Urothelium cell line (cell line): ENCODE measurements at regions not wholly inside any gene's neighbourhood (a gene's known extent, or its start where the extent isn't known, plus 50 kb on each side); places are given as distances from the start of the nearest gene placed in this dataset.
"Not testable (repeated sequence)": the region's sequence is repeated elsewhere in the genome, so short reads cannot be mapped to it uniquely, and the experiment has no call there.

Experiments
- DNase-seq: peaks from one replicate; pipeline ENCODE4 v3.0.0; 2011; ENCODE audit warnings: low spot score, mixed read lengths
- FAIRE-seq: peaks from 2 replicates; lab custom pipeline; 2011; peaks lifted over from hg19 to GRCh38; lab: Jason Lieb, UNC

DNA sequence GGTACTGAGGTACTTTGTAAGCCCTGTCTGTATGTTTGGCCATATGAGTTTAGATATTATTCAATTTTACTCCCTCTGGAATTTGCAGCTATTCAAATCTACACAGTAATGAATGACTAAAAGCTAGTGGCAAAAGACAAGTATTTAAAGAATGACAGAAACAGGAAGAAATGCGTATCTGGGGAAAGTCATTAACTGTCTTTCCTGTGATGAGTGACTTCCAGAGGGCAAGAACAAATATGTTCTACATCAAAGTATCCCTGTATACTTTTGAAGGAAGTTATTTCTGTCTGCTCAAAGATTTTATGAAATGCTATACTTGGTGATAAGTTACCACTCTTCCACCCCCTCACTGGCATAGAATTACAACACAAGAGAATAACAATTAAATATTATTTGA, 489.3 kb upstream of the SOX9 start:
- DNase-seq (peak; percentile 11), FAIRE-seq (peak; percentile 72)

DNA sequence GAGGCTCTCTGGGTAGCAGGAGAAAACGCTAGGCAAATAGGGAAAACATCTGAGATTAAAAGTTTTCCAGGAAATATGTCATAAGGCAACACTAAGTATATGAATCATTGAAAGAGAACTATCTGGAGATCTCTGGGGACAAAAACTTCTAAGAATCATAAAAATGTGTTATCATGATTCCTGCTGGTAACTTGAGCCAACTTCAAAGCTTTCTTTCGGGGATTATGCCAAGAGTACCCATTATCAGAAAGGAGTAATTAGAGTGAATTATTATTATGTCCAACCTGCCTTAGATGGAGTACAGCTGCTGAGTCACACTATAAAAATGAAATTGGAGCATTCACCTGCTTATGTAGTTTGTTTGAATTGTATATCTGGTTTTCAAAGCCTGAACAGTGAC, 488.5 kb upstream of the SOX9 start:
- DNase-seq, result peak; percentile 20
- FAIRE-seq, result peak; percentile 42

DNA sequence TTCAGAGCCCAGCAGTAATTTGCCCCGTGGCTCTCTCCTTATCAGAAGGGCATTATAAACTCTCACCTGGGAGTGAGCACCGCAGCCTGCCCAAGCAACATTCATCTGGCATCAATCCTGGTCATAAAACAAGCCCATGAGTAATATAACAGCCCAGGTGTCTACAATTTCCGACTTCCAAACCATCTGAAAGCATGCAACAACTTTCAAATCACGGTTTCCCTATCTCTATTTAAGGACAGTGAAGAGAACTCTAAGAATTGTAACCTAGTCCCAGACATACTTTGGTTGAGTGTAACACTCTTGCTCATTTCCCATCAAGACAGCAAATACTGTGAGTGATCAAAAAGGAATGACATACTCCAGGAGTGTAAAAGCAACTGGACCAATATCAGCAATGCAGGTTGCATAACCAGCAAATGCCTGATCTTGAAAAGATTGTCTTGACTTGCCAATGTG, 487.4 kb upstream of the SOX9 start:
- peak; percentile 70 for DNase-seq
- FAIRE-seq, result peak; percentile 93

DNA sequence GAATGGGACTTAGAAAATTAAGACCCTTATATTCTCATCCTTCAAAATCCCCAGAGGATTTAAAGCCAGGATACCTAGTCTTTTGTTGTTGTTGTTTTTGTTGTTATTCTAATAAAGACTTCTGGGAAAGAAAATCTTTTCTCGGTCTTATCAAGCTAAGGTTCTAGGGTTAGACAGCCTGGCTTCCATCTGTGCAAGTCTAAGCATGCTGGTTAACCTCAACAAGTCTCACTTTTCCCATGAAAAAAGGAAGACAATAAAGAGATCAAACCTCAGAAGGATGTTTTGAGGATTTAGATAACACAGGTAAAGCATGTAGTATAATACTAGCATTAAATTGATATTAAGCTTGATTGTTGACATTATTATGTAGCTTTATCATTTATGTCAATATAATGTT, 486.4 kb upstream of the SOX9 start:
- FAIRE-seq (no peak), DNase-seq (no peak)

DNA sequence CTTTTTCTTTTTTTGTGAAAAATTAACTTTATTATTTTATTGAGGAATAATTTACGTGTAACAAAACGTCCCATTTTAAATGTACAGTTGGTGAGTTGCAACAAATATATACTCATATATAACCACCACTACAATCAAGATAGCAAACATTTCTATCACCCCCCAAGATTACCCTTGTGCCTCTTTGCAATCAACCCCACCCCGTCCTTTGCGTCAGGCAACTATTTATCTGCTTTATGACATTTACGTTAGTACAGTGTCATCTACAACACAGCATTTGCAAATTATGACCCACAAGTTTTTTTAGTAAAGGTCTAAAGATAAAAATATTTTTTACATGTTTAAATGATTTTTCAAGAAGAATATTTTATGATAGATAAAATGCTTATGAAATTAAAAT, 485.6 kb upstream of the SOX9 start:
- FAIRE-seq, result peak; percentile 79
- DNase-seq, result no peak

DNA sequence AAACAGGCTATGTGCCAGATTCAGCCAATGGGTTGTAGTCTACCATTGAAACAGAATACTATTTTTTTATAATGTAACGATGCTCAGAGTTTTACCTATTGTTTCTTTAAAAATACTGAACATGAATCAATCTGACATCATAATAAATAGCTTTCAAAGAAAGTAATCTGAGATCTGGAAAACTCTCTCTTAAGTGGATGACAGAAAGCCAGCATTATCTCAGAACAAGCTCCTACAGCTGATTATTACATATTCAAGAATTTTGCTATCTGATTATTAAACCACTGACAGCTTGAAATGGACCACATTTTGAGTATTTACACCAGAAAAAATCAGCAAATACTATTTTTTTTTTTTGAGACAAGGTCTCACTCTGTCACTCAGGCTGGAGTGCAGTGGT, 484.2 kb upstream of the SOX9 start:
- no peak for FAIRE-seq
- no peak for DNase-seq

DNA sequence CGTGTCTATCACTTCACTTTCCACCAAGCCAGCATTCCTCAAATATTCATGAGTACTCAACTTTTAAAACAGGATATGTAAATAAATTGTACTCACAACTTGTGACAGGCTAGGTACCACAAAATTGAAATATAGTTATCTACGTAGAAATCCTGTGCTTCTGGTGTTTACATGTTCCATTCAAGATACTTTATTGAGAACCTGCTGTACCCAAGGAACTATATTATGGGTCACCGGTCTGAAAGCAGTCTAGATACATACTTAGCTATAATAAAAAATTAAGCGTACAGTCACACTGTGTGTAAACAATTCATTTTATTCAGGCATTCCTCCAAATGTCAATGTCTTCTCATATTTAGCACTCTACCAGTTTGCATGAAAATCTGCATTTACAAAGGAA, 482.2 kb upstream of the SOX9 start:
- DNase-seq (no peak), FAIRE-seq (no peak)

DNA sequence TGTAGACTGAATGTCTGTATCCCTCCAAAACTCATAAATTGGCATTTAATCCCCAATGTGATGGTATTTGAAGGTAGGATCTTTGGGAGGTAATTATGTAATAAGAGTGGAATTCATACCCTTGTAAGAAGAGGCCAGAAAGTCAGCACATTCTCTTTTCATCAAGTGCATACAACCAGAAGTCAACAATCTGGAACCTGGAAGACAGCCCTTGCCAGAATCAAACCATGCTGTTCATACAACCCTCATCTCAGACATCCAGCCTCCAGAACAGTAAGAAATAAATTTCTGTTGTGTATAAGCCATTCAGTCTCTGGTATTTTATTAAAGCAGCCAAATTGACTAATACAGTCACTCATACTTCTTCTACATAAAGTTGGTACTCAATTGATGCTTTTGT, 481.0 kb upstream of the SOX9 start:
- DNase-seq (no peak), FAIRE-seq (peak; percentile 44)

DNA sequence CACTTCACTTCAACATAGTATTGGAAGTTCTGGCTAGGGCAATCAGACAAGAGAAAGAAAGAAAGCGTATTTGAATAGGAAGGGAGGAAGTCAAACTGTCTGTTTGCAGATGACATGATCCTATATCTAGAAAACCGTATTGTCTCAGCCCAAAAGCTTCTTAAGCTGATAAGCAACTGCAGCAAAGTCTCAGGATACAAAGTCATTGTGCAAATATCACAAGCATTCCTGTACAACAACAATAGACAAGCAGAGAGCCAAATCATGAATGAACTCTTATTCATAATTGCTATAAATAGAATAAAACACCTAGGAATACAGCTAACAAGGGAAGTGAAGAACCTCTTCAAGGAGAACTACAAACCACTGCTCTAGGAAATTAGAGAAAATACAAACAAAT, 473.9 kb upstream of the SOX9 start:
- peak; percentile 79 for FAIRE-seq
- not testable (repeated sequence) for DNase-seq

DNA sequence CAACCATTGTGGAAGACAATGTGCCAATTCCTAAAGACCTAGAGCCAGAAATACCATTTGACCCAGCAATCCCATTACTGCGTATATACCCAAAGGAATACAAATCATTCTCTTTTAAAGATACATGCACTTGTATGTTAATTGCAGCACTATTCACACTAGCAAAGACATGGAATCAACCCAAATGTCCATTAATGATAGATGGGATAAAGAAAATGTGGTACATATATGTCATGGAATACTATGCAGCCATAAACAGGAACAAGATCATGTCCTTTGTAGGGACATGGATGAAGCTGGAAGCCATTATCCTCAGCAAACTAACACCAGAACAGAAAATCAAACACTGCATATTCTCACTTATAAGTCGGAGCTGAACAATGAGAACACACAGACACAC, 472.5 kb upstream of the SOX9 start:
- not testable (repeated sequence) for DNase-seq, FAIRE-seq

DNA sequence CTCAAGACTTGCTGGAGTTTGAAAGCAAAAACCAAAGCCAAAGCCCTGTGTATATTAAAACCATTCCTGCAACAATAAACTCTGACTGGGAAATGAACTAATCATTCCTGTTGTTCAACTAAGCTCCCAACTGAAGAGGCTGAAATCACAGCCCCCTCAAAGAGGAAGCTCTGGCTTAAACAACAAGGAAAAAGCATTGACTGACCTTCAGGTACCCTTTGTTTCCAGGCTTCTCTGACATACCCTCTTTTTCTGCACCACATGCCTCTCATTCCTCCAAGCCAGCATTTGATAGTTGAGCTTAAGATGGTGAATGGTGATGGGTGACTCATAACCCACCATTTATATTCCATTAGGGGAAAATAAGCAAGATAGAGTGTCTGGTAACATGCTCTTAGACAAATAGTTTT, 470.9 kb upstream of the SOX9 start:
- DNase-seq (peak; percentile 34), FAIRE-seq (peak; percentile 53)

DNA sequence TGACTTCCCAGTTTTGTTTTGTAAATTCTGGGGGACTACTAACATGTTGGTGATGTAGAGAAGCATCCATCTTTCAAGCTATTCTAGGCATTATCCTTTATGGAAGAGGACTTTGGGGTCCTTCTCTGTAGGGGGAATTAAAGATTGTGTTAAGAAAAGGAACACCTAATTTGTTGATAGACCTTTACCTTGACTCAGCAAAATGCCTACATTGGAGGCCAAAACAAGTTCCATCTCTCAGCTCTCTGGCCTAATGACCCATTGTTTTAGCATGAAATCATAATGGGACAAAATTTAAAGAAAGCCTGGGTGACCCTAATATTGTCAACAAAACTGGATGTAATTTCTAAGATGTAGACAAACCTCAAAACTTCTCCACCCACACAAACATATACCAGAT, 465.3 kb upstream of the SOX9 start:
- no peak for DNase-seq
- FAIRE-seq, result no peak

DNA sequence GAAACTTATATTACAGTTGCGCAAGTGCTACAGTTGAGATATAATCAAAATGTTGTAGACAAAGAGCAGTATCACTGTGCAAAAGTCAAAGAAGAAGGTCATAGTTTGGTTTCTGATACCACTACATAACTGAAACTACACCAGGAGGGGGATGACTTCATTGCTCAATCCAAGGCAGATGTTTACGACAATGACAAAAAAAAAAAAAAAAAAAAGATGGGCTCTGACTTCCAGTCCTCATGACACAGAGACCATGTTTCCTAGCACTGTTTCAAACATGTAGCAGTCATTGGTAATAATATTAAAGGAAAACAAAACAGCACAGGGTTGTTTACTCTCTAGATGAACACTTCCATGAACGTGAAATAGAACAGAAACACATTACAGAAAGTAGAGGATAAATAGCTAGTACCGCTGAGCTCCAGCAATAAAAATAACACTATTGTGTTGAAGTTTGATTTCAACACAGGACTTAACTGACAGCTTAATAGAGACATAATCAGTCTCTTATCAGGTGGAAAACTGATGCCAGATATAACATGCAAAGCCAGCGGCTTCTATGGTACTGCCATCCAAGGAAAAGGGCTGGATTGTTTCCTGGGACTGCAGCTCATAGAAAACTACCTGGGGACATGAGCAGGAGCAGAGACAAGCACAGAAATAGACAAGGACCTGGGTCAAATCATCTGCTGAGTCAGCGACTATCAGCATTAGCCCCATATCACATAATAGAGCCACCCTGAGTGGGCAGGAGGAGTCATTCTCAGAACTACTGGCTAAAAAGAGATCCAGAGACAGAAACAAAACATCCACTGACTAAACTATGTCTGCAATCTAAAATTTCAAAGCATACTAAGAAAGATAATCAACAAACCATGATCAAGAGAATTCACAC, 463.6 kb upstream of the SOX9 start:
- DNase-seq, result no peak
- no peak for FAIRE-seq

DNA sequence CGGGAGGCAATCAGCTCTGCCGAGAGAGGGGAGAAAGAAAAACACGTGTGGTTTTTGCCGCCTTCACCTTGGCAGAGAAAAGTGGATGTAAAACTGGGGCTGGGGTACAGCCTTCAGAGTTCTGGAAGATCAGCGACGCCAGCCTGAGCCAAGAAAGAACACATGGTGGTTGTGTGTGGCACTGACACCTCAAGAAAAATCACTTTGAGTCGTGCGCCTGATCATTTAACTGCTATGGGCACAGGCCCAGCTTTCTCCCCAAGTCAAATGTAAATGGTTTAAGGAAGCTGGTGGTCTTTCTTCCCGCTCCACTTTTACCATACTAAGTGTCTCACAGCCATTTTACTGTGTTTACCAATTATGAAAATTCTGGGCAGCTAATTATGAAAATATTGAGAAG, 461.8 kb upstream of the SOX9 start:
- DNase-seq (no peak), FAIRE-seq (no peak)

DNA sequence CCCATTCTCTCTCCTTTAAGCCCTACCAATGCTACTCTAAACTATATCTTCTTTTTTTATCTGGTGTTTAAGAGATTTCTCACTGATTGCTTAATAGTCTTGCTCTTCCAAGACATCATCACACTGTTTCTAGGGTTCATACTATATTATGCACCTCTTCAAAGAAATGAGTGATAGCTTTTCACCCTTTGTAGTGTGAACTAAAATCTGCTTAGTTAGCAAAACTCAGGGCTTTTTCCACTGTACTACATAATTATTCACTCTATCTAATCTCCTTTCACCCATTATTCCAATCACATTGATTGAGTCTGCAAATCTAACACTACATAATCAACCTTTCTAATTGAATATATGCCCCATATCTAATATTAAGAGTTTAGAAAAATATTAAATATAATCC, 456.0 kb upstream of the SOX9 start:
- FAIRE-seq, result no peak

DNA sequence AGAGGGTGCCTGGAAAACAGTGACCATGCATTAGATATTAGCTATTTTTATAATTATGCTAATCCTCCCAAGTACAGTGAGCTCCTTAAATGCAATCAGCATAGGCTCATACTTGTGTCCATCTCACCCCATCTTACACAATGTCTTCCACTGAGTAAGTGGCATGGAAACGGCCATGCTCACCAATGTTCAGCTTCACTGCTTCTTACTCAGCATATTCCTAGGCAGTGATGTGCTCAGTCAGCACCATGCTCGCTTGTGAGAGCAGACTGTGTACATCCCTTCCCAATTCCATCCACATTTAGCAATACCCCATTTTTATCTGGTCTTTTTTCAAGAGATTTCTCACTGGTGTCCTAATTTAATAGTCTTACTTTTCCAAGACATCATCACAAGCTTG, 454.8 kb upstream of the SOX9 start:
- DNase-seq (no peak), FAIRE-seq (peak; percentile 70)

More for the DNA sequence above, 456.0 kb upstream of the SOX9 start:
- DNase-seq, result no peak

DNA sequence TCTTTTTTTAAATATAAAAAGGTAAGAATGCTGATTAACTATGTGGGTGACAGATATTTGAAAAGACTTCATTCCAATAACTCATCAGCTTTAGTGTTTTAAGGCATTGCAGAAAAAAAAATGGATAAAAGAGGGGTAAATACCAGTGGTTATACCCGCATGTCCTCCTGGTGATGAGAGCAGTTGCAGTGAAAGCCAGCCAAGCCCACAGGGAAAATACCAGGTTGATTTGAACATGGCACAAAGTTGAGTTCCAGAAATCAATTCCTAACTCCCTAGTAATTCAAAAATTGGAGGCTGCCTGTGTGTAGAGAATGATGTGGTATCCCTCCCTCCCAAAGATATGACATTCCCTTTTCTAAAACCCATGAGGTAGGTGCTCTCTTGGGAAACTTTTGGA, 453.2 kb upstream of the SOX9 start:
- DNase-seq (no peak), FAIRE-seq (peak; percentile 13)

DNA sequence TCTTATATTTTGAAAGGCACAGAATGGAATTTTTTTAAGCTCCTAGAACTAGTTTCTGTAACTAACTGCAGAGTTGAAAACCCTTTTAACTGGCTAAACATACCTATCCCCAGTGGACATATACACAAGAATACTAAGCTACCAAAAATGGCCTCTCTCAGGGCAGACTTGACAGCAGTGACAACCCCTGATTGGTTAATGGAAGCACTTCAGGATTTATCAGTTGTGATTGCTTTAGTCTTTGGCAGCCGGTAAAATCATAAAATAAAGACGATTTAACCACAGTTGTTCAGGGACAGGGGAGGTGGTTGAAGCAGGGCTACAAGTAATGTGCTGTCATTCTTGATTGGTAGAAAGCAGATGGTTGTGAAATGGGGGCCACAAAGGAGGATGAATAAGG, 452.0 kb upstream of the SOX9 start:
- FAIRE-seq (peak; percentile 79), DNase-seq (no peak)

DNA sequence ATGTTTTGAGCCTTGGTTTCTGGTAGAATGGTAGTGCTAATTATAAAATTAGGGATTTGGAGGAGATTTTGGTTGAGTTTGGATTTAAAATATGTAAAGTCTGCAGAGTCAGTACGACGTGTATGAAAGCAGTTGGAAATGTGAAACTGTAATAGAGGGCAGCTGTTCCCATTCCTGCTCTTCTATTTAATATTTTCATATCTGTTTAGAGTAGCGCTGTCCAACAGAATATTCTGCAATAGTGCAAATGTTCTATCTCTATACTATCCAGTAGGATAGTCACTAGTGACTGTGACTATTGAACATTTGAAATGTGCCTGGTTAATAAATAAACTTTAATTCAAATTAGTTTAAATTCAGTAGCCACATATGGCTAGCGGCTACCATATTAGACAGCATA, 443.4 kb upstream of the SOX9 start:
- FAIRE-seq (no peak), DNase-seq (no peak)

DNA sequence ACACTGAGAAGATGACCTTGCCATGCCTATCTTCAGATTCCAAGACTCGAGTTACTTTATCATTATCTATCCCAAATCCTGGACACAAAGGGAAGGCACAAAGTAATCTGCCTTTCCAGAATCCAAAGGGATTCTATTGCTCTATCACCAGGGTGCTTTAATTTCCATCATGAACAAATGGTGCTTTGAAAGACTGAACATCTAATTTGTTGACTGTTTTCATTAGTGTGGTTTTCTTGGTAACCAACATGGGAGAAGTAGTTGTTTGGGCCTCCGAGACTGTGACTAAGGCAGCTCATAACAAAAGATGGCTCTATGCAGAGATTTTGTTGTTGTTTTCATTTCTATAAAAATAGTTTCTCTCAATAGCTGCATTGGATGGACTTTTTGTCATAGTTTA, 441.0 kb upstream of the SOX9 start:
- FAIRE-seq (no peak), DNase-seq (no peak)

DNA sequence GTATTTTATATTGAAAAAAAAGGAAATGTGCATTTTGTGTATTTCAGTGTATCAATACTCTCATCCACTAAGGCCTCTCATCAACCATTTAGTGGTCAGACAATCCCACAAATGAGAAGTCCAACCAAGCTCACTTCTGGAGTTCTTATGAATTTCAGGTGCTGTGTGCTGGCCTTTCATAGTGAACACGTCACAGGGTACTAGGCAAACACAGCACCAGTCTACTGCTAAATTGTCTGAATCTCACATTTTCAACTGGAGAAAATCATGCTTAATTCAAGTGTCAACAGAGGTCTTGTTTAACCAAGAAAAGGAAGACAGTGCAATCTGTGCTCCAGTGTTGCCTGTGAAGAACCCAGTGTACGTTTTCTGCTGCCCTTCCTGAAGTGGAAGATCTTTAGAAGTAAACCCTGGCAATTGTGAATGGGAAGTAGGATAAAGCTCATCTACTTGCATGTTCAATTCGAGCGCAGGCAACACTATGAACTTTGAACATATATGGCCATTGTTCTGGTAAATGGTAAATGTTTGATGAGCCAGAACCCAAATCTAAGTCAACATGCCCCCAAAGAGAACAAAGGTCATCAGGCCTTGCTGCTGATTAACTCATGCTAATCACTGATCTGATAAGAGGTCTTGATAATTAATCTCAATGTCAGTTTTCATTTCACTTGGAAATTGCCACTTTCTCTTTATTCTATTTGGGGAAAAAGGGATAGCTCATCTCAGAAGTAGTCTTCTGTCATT, 439.2 kb upstream of the SOX9 start:
- DNase-seq, result no peak
- peak; percentile 65 for FAIRE-seq

DNA sequence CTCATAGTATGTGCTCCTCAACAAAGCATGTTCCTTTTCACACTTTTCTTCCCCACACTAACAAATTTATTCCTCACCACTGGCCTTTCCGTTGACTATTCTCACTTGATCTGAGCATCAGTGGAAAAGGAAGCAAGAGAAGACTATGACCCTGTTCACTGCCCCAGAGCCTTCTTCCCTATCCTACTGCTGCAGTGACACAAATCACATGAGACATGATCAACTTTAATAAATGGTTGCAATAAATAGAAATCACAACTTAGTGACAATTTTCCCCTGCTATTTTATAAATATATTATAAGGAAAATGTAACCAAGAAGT, 438.7 kb upstream of the SOX9 start:
- FAIRE-seq (no peak), DNase-seq (no peak)
